GM12864 (cell line): ENCODE measurements at regions not wholly inside any gene's neighbourhood (a gene's known extent, or its start where the extent isn't known, plus 50 kb on each side); places are given as distances from the start of the nearest gene placed in this dataset.

Experiments used
- DNase-seq: peaks from one replicate; pipeline ENCODE4 v3.0.0-alpha.2; 2011; ENCODE audit warnings: low read depth
- H3K4me3 ChIP-seq: 2 replicates; pipeline ENCODE4 v1.5.1; 2011; ENCODE audit warnings: mild to moderate bottlenecking, low read depth, low read length, control low read depth
- CTCF ChIP-seq: IDR thresholded peaks from 2 replicates; pipeline ENCODE4 v1.5.1; 2011; ENCODE audit warnings: low read depth, mild to moderate bottlenecking, moderate library complexity, low read length, control low read depth, inconsistent platforms; ENCODE audit errors: missing control alignments

- DNase-seq, result no peak
- no peak for TF ChIP-seq CTCF
These were observed 1215.6 kb downstream of the EFNB2 start for GRCh38 chr13:105319875-105320274.

GRCh38 chr13:105316731-105317130, 1218.7 kb downstream of the EFNB2 start:
- H3K4me3 ChIP-seq, result no peak overlapping the region
- DNase-seq, result no peak
- TF ChIP-seq CTCF, result no peak

More at GRCh38 chr13:105319875-105320274, 1215.6 kb downstream of the EFNB2 start:
- no peak overlapping the region for H3K4me3 ChIP-seq

GRCh38 chr13:105312906-105313305, 1222.6 kb downstream of the EFNB2 start:
- H3K4me3 ChIP-seq, result no peak overlapping the region
- DNase-seq, result no peak
- no peak for TF ChIP-seq CTCF

GRCh38 chr13:105311094-105311493, 1224.4 kb downstream of the EFNB2 start:
- TF ChIP-seq CTCF, result no peak
- no peak overlapping the region for H3K4me3 ChIP-seq
- DNase-seq, result no peak

GRCh38 chr13:105307776-105308175, 1227.7 kb downstream of the EFNB2 start:
- no peak for TF ChIP-seq CTCF
- no peak overlapping the region for H3K4me3 ChIP-seq
- no peak for DNase-seq

- H3K4me3 ChIP-seq, result no peak overlapping the region
- TF ChIP-seq CTCF, result no peak
- no peak for DNase-seq
These were observed 1237.6 kb downstream of the EFNB2 start for GRCh38 chr13:105297839-105298238.

GRCh38 chr13:105291987-105292386, 1243.5 kb downstream of the EFNB2 start:
- no peak overlapping the region for H3K4me3 ChIP-seq
- DNase-seq, result no peak
- TF ChIP-seq CTCF, result no peak
